Hippocampal formation (tissue), 2 donors: ENCODE measurements at regions not wholly inside any gene's neighbourhood (a gene's known extent, or its start where the extent isn't known, plus 50 kb on each side); places are given as distances from the start of the nearest gene placed in this dataset.

Experiments used
- DNase-seq, 2 donors: peaks; one replicate each; lab custom pipeline; 2025; lab: John Stamatoyannopoulos, UW

GRCh38 chr1:175826705-175827104, 83.3 kb upstream of the TNR start:
- no peak for DNase-seq

- no peak for DNase-seq
Observed at GRCh38 chr1:175824079-175824478, 80.7 kb upstream of the TNR start.

DNA sequence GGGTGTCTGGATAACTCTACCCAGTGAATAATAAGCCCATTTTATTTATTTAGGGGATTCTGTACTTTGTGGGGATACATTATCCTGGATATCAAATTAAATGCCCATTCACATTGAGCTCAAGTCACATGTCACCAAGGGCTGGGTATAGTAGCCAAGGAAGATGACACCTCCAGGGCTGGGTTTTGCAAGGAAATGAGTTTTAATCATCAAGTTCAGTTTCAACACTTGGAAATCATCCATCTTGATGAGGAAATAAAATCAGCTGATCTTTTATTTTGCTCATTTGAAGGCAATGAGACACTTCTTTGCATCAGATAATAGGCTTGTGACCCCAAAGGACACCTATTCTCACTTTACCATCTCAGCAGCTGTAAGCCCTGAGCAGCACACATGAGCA, 80.0 kb upstream of the TNR start:
- no peak for DNase-seq

- no peak for DNase-seq
Observed at GRCh38 chr1:175822580-175822979, 79.2 kb upstream of the TNR start.

DNA sequence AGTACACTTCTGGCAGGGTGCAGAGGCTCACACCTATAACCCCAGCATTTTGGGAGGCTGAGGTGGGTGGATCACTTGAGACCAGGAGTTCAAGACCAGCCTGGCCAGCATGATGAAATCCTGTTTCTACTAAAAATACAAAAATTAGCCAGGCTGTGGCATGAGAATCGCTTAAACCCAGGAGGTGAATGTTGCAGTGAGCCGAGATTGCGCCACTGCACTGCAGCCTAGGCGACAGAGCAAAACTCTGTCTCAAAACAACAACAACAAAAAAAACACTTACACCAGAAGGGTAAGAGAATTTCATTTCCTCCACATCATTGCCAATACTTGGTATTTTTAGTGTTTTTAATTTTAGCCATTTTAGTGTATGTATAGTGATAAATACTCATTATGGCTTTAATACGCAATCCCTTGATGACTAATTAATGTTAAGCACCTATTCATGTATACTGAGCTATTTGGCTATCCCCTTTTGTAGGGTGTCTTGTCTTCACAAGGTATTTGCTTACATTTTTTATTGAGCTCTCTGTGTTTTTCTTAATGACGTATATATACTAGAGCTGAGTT, 77.1 kb upstream of the TNR start:
- no peak for DNase-seq

GRCh38 chr1:175818929-175819328, 75.5 kb upstream of the TNR start:
- DNase-seq = peak in 1 of 2 donors; percentile 11

DNA sequence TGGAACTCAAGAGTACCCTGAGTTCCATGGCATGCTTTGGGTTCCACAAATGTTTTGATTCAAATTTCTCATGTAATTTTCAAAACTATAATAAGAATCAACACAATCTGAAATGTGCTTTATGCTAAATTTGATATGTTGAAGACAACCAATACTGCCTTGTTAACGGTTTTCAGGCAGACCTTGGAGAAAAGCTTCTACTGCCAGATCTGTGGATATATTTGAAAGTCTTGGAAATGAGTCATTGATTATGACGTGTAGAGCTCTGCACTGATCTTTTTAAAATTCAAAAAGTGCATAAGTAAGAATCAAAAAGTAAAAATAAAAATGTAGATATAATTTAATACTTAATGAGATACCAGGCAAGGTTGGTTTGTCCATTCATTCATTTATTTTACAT, 74.0 kb upstream of the TNR start:
- no peak for DNase-seq

GRCh38 chr1:175814885-175815284, 71.5 kb upstream of the TNR start:
- no peak for DNase-seq

GRCh38 chr1:175812936-175813335, 69.5 kb upstream of the TNR start:
- no peak for DNase-seq

- no peak for DNase-seq
Observed at GRCh38 chr1:175810305-175810704, 66.9 kb upstream of the TNR start.

DNA sequence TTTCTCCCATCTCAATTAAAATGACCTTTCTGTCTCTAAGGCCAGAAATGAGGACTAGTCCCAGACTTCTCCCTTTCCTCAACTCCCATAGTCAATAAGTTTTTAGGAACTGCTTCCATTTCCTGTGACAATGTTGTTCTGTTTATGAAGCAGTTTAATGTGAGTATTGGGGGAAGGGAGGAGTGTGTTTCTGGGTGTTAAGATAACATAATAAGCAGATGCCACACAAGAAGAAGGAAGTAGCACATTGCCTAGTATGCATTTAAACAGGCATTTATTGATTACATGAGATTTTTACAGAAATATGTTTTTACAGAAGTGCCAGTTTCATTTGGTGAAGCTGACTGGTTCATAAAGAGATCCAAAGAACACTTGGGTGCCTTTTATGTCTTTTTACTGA, 65.6 kb upstream of the TNR start:
- DNase-seq = no peak

DNA sequence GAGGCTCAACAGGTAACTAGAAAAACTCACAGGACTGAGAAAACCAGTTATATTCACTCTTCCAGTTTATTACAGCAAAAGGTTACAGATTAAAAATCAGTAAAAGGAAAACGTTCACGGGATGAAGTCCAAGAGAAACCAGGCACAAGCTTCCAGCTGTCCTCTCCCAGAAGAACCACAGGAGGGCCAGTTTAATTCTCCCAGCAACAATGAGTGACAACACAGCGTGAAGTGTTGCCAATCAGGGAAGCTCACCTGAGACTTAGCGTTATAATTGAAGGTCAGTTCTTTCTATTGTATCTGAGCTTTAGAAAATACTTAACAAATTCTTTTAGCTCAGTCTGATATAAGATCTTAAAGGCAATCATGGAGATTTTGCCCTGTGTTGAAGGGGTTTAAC, 65.2 kb upstream of the TNR start:
- DNase-seq = no peak

GRCh38 chr1:175804561-175804960, 61.2 kb upstream of the TNR start:
- no peak for DNase-seq

DNA sequence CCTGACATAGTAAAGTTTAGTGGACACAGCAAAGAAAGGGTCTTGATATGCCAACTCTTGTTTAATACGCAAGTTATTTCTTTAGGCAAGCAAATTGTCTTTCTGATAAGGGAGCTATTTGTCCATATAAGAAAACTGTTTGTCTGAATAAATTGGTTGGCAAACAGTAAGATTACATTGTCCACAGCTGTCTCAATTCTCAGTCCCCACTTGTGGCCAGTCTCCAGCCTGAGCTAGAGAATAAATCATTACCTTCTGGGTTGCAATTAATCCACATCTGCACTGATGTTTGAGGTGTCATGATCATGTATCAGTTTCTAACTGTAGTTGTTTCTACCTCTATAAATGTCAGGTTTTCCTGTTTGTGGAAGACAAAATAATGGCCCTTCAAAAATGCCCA, 60.0 kb upstream of the TNR start:
- DNase-seq = no peak

- DNase-seq = no peak
Observed at GRCh38 chr1:175802407-175803123, 59.2 kb upstream of the TNR start.

DNA sequence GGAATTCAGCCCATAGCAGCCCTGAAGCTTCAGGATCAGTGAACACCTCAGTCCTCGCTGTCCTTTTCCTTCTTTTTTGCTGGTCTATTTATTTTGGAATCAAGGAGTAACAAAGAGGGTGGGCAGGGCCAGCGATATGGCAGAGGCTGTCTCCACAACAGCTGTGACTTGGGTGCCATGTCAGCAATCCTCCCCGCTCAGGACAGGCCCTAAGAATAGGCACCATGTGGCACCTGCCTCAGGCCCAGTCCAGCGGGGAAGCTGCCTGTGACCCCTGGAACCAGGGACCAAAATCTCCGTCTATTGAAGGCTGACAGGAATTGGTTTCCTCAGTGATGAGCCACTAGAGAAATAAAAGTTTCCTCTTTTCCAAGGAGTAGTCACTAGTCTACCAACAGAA, 58.6 kb upstream of the TNR start:
- no peak for DNase-seq

- DNase-seq = no peak
Observed at GRCh38 chr1:175797576-175797975, 54.2 kb upstream of the TNR start.

- DNase-seq = no peak
Observed at GRCh38 chr1:175794586-175794985, 51.2 kb upstream of the TNR start.

DNA sequence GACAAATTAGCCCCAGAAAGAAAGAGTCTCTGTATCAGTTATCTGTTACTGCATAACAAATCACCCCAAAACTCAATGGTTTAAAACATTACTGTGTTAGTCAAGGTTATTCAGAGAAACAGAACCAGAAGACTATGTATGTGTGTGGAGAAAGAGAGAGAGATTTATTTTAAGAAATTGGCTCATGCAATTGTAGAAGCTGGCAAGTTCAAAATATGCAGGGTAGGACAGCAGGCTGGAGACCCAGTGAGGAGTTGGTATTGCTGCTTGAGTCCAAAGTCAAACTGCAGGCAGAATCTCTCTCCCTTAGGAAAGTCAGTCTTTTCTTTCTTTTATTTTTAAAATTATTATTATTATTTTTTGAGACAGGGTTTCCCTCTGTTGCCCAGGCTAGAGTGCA, 50.2 kb upstream of the TNR start:
- no peak for DNase-seq
